ENCODE measurements at regions not wholly inside any gene's neighbourhood (a gene's known extent, or its start where the extent isn't known, plus 50 kb on each side); places are given as distances from the start of the nearest gene placed in this dataset.

- no peak for TF ChIP-seq CTCF (IDR thresholded peaks at IDR 0.05)
- no peak for TF ChIP-seq RARB (CRISPR knock-in tag; IDR thresholded peaks at IDR 0.05)
- TF ChIP-seq POLR2AphosphoS2 (conservative IDR thresholded peaks at IDR 0.05; ENCODE audit: low read length) = no peak
- TF ChIP-seq POLR2A (IDR thresholded peaks at IDR 0.05; ENCODE audit: low read length) = no peak
- no peak for TF ChIP-seq KDM1A (IDR thresholded peaks at IDR 0.05; ENCODE audit: low read depth)
- TF ChIP-seq EP300 (IDR thresholded peaks at IDR 0.05) = no peak
- TF ChIP-seq RFX5 (IDR thresholded peaks at IDR 0.05) = no peak
- no peak for TF ChIP-seq HOXA7 (CRISPR knock-in tag; IDR thresholded peaks at IDR 0.05)
- TF ChIP-seq JUNB (IDR thresholded peaks at IDR 0.05) = no peak
- TF ChIP-seq ELK1 (IDR thresholded peaks at IDR 0.05; ENCODE audit: low read depth, low read length) = no peak
Measured at GRCh38 chr3:21310161-21310560, 440.8 kb downstream of the ZNF385D start.

Data from A549 (cell line).